COLO829 (cell line): ENCODE measurements at regions not wholly inside any gene's neighbourhood (a gene's known extent, or its start where the extent isn't known, plus 50 kb on each side); places are given as distances from the start of the nearest gene placed in this dataset.

Source experiments
- DNase-seq: peaks from one replicate; pipeline ENCODE4 v3.0.0; 2012; ENCODE audit warnings: low spot score

GRCh38 chr5:93320920-93321445, 260.0 kb downstream of the NR2F1-AS1 start:
- no peak for DNase-seq

DNA sequence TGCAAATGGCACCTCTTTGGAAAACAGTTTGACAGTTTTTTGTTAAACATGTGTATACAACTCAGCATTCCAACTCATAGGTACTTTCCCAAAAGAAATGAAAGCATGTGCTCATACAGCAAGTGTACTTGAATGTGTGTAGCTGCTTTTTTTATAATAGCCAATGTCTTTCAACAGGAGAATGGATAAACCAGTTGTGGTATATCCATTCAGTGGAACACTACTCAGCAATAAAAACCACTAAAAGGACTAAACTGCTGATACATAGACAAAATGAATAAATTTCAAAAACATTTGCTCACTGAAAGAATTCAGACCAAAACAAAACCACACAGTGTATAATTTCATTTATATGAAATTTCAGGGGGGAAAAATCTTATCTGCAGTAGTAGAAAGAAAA, 267.3 kb downstream of the NR2F1-AS1 start:
- no peak for DNase-seq

DNA sequence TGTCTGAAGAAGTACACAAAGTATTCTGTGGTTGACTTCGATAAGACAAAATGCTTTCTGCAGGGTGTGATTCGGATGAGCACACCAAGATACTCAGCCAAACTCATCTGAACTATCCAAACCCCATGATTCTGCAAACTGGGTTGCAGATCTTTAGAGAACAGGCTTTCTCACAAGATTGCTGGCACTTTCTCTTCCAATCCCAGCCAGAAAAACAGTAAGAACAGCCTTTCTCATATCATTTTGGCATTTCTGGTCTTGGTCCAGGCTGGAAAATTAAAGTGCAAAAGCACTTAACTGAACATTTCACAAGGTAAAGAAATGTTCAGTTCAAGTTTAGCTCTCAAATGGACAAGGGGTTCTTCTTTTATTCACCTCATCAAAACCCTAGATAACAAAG, 269.1 kb downstream of the NR2F1-AS1 start:
- DNase-seq: no peak

GRCh38 chr5:93307557-93307956, 273.5 kb downstream of the NR2F1-AS1 start:
- no peak for DNase-seq

DNA sequence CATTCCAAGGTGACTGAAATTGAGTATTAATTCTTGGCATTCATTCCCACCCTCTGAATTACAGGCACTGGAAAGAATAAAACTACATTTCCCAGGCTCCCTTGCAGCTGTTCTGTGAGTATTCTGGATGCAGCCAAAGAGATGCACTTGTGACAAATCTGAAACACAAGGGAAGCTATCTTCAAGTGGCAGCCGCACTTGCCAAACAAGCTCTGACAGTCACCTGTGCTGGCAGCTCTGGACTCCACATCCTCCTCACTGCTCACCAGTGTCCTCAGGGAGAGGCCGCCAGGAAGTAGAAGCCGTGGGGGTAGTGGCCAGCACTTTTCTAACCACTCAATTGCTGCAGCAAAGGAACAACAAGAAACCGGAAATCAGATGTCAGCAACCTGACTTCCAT, 275.0 kb downstream of the NR2F1-AS1 start:
- DNase-seq: no peak

- peak; percentile 19 for DNase-seq
These were observed 276.4 kb downstream of the NR2F1-AS1 start for GRCh38 chr5:93304456-93305250.

- DNase-seq: peak; percentile 8
These were observed 277.7 kb downstream of the NR2F1-AS1 start for GRCh38 chr5:93303291-93303691.

- DNase-seq: no peak
These were observed 278.3 kb downstream of the NR2F1-AS1 start for GRCh38 chr5:93302711-93303110.

DNA sequence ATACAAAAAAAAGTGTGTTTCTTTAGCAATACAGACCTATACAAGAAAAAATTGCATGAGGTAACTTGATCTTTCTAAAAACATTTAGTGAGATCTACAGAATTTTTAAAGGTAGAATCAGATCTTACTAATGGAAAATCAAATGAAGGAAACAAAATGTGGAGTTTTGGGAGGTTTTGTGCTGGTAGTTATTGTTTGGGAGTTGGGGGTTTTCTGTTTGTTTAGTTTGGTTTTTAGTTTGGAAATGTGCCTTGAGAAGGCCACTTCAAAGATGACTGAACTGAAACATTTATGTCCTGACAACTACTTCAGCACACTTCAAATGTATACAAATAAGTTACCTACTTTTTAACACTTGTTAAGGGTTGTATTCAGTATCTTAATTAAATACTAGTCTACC, 280.1 kb downstream of the NR2F1-AS1 start:
- no peak for DNase-seq

GRCh38 chr5:93300309-93300923, 280.6 kb downstream of the NR2F1-AS1 start:
- no peak for DNase-seq

DNA sequence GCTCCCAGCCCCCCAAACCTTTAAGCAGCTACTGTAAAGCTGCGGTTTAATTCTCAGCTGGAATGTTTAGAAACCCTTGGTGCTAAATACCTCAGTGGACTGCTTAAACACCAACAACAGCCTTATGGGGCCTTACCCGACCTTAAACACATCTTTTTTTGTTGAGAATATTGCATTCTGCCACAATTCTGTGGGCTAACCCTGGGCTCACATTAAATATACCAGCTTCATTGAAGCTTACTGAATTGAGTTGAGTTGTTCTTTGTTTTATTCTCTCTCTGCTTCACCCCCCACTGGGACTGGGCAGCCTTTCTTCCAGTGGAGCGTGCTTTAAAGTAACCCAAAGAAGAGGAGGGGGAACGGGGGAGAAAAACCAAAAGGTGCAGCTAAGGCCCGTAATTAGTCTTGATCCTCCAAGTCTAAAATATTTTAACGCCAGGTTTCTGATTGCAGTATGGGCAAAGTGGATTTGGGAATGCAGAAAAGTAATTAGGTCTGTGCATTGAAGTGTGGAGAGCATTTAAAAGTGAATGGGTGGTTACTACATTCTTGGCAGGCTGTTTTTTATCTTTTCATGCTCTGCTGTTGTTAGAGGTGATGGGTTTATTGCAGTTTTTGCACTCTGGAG, 281.2 kb downstream of the NR2F1-AS1 start:
- no peak for DNase-seq

DNA sequence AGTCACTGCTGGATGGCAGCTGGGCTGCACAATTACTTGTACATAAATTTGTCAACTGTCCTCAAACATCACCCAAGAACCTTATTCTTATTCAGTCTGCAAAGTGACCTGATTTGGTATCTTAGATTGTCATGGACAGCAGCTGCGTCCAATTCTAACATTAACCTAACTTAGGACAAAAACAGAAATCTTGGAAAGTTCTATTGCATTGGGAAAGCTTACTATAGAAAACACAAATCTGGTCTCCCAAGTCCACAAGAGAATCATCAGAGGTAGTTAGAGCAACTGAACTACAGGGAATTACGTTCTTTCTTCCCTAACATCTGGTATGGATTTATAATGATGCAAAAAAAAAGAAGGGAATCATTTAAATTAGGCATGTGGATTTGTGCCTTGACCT, 283.9 kb downstream of the NR2F1-AS1 start:
- no peak for DNase-seq

GRCh38 chr5:93296338-93296737, 284.7 kb downstream of the NR2F1-AS1 start:
- no peak for DNase-seq

GRCh38 chr5:93294996-93295395, 286.0 kb downstream of the NR2F1-AS1 start:
- DNase-seq: no peak

- DNase-seq: no peak
These were observed 286.8 kb downstream of the NR2F1-AS1 start for GRCh38 chr5:93294199-93294598.

GRCh38 chr5:93289942-93290341, 291.1 kb downstream of the NR2F1-AS1 start:
- no peak for DNase-seq

GRCh38 chr5:93285461-93285860, 295.6 kb downstream of the NR2F1-AS1 start:
- no peak for DNase-seq

GRCh38 chr5:93281980-93282772, 298.8 kb downstream of the NR2F1-AS1 start:
- no peak for DNase-seq

DNA sequence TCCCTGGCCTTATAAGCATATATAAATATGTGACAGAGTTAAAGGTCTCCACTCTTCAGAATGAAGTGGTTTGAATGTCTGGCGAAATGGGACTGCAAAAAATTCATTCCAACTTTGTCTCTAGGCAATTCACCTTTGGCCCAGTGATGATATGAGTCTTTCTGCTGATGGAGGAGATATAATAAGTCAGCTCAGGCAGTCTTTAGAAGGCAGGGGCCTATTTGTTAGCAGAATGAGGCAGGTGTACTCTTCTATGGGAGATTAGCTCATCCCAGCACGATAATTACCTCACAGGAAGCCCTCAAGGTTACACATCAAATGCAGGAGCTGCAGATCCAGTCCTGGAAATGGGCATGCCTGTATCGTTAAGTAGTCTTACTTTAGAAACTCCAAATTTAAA, 300.5 kb downstream of the NR2F1-AS1 start:
- no peak for DNase-seq

DNA sequence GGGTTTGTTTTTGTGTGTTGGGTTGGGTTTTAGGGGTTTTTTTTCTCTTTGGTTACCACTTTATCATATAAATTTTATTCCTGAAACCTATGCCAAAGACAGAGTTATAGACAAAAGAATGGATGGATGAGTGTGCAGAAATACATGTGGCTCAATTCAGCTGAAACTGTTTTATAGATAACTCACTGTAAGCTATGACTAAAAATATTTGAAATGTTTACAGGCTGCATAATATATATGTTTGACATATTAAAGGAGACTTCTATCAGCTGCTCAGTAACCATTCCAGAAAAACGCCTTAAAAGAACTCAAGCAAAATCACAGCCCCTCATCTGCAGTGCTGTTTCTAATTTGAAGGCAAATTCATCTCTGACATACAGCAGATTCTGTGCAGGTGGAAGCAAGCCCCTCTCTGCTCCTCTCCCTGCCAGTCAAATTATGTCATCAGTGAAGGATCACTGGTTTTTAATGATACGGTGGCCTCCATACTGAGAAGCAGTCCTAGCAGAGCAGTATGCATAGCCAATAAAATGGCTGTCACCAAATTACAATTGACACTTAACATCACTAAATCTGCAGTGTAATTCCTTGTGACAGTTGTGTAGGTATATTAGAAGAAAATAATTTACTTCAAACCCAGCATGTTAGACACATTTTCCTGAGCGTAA, 301.6 kb downstream of the NR2F1-AS1 start:
- DNase-seq: no peak

DNA sequence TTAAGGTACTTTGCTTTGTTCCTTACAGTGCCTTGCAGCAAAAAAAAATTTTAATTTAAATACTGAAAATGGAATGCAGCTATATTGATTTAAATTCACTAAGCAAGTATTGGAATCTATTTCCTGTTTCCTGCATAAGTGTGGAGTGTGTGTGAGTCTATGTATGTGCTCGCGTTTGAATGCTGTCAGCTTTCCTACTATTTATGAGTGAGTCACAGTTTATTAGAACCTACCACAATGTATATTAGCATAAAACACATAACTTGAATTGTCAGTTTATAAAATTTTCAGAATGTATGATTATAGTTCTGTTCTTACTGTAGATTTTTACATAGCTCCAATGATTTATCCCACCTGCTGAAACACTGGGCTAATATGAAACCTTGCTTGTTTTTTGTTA, 302.1 kb downstream of the NR2F1-AS1 start:
- no peak for DNase-seq

- DNase-seq: no peak
These were observed 304.0 kb downstream of the NR2F1-AS1 start for GRCh38 chr5:93277051-93277450.
